Small intestine (tissue), 7 donors: ENCODE measurements at regions not wholly inside any gene's neighbourhood (a gene's known extent, or its start where the extent isn't known, plus 50 kb on each side); places are given as distances from the start of the nearest gene placed in this dataset.
A peak's percentile ranks its signal among the peaks of the same experiment; 100 is the strongest.

ENCODE experiments used
- DNase-seq, 2 donors: peaks; one replicate each; pipeline versions ENCODE4 v3.0.0 to v3.0.0-alpha.2; 2013
- FAIRE-seq: peaks from 2 replicates; lab custom pipeline; 2012; peaks lifted over from hg19 to GRCh38; lab: Jason Lieb, UNC
- H3K27ac ChIP-seq, 3 donors: one replicate each; pipeline ENCODE4 v1.5.1; 2013; ENCODE audit warnings: low read length in 2 of 3, mild to moderate bottlenecking in 2 of 3, control low read depth in 1 of 3, inconsistent platforms in 1 of 3, low read depth in 1 of 3, moderate library complexity in 1 of 3
- H3K27me3 ChIP-seq, 3 donors: one replicate each; pipeline ENCODE4 v1.6.1; 2013; ENCODE audit warnings: low read length in 3 of 3, inconsistent platforms in 1 of 3; ENCODE audit not compliant: control insufficient read depth in 3 of 3, insufficient read depth in 3 of 3
- H3K36me3 ChIP-seq, 3 donors: one replicate each; pipeline ENCODE4 v1.6.1; 2013; ENCODE audit warnings: low read length in 3 of 3, inconsistent platforms in 1 of 3, low read depth in 1 of 3, mild to moderate bottlenecking in 1 of 3, moderate library complexity in 1 of 3; ENCODE audit not compliant: control insufficient read depth in 3 of 3, insufficient read depth in 2 of 3
- H3K4me1 ChIP-seq, 3 donors: one replicate each; pipeline ENCODE4 v1.6.1; 2013; ENCODE audit warnings: low read length in 2 of 3, inconsistent platforms in 1 of 3, low read depth in 1 of 3, mild to moderate bottlenecking in 1 of 3, moderate library complexity in 1 of 3; ENCODE audit not compliant: control insufficient read depth in 3 of 3, insufficient read depth in 2 of 3
- H3K4me3 ChIP-seq, 3 donors: one replicate each; pipeline ENCODE4 v1.5.1; 2013; ENCODE audit warnings: low read length in 3 of 3, control low read depth in 1 of 3, inconsistent platforms in 1 of 3, low read depth in 1 of 3, mild to moderate bottlenecking in 1 of 3, moderate library complexity in 1 of 3
- H3K9me3 ChIP-seq, 2 donors: one replicate each; pipeline ENCODE4 v1.6.1; 2013; ENCODE audit warnings: low read depth in 1 of 2, low read length in 1 of 2; ENCODE audit not compliant: control insufficient read depth in 2 of 2, insufficient read depth in 1 of 2
- WGBS, 3 donors: extraction: QIAGEN DNeasy Blood & Tissue Kit; methylation state at CpG; one replicate each; pipeline ENCODE4 v1.1.7; 2013; 5-methylcytosine and 5-hydroxymethylcytosine counted together
- donor health status: healthy with polysubstance abuse.
- donor health status: control.
- donor health status: control.
- donor health status: Bipolar disorder and iron deficiency.
- donor health status: healthy.

DNA sequence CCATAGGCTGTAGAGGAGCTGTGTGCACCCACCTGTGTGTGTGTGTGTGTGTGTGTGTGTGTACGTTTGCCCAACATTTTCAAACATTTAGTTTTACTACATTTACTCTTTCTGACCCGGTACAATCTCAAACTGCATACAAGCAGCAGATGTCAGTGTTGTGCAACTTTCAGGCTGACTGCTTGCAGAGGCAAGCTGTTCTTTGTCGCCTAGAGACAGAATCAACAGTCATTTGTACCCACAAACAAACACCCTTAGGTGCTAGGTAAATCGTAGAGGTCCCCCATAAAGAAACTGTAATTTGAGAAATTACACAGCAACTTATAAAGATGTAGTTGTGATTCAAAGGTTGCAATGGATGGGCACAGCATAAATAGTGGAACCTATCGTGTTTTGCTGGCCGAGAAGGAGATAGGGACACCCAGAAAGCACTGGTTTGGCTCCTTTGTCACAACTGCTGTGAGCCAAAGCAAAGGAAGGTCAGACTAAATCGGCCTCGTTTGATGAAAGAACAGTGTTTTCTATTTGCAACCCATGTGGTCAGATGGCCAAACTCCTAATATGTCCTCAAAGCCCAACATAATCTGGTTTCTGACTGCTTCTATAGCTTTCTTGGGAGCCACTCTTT lies 478.4 kb downstream of the TOX3 start:
- FAIRE-seq (no peak), DNase-seq (peak; percentile 71 to 76)
- Histone ChIP-seq H3K4me3 (no peak overlapping the region), H3K4me1 (peaks cover 0 to 2% (median 0%) of the 10 kb centered on the region in 3 donors), H3K9me3 (no peaks in the 10 kb centered on the region), H3K36me3 (no peaks in the 10 kb centered on the region), H3K27me3 (no peaks in the 10 kb centered on the region), H3K27ac (no peak overlapping the region)
- 4 to 24% (median 10%) methylated on average over 8 of the region's 8 CpGs for WGBS, 3 donors

GRCh38 chr16:52066962-52067361 lies 480.0 kb downstream of the TOX3 start:
- no peaks in the 10 kb centered on the region for H3K27me3 ChIP-seq
- no peaks in the 10 kb centered on the region for H3K9me3 ChIP-seq
- no peak overlapping the region for H3K4me3 ChIP-seq
- DNase-seq (no peak), FAIRE-seq (no peak)
- 29 to 47% (median 44%) methylated on average over 2 of the region's 2 CpGs for WGBS, 3 donors
- no peak overlapping the region for H3K27ac ChIP-seq
- H3K36me3 ChIP-seq = no peaks in the 10 kb centered on the region
- H3K4me1 ChIP-seq = peaks cover 0 to 2% (median 0%) of the 10 kb centered on the region in 3 donors

DNA sequence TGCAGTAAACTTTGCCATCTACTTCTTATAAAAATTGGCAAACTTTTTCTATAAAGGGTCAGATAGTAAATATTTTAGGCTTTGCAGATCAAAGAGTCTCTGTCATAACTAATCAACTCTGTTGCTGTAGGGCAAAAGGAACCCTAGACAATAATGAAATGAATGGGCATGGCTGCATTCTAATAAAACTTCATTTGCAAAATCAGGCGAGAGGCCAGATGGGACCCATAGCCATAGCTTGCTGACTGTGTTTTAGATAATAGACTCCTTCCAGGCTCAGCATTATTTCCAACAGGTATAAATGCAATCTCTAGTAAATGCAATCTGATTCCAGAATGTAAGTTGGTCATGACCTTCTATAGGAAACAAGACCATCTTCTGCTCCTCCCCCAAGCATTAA lies 490.7 kb downstream of the TOX3 start:
- Histone ChIP-seq H3K4me1 (no peaks in the 10 kb centered on the region), H3K27me3 (no peaks in the 10 kb centered on the region), H3K9me3 (no peaks in the 10 kb centered on the region), H3K4me3 (no peak overlapping the region), H3K27ac (no peak overlapping the region), H3K36me3 (no peaks in the 10 kb centered on the region)
- no peak for FAIRE-seq
- WGBS, 3 donors = 85 to 93% (median 88%) methylated on average over 1 of the region's 1 CpG
- DNase-seq = no peak

- 35 to 44% (median 43%) methylated on average over 2 of the region's 2 CpGs for WGBS, 3 donors
- FAIRE-seq (no peak), DNase-seq (no peak)
- Histone ChIP-seq H3K9me3 (no peaks in the 10 kb centered on the region), H3K4me1 (no peaks in the 10 kb centered on the region), H3K27me3 (no peaks in the 10 kb centered on the region), H3K4me3 (no peak overlapping the region), H3K27ac (no peak overlapping the region), H3K36me3 (no peaks in the 10 kb centered on the region)
These were observed 491.6 kb downstream of the TOX3 start for GRCh38 chr16:52055381-52055780.

DNA sequence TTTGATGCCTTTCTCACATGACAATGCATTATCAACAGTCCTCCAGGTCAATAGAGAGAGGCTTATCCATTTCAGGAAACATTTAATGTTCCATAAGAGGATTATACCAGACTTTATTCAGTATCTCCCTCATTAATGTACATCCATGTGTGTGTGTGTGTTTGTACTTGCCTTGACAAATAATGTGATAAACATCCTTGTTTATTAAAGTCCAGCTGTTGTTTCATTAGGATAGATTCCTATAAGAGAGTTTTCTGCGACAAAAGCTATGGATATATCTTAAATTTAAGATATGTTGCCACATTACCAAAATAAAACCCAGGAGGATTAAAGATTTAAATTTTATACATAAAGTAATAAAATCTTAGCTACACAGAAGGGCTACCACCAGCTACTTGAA lies 492.6 kb downstream of the TOX3 start:
- no peak overlapping the region for H3K4me3 ChIP-seq
- H3K36me3 ChIP-seq = no peaks in the 10 kb centered on the region
- no peaks in the 10 kb centered on the region for H3K4me1 ChIP-seq
- no peak for DNase-seq
- H3K9me3 ChIP-seq = no peaks in the 10 kb centered on the region
- no peak for FAIRE-seq
- H3K27ac ChIP-seq = no peak overlapping the region
- no peaks in the 10 kb centered on the region for H3K27me3 ChIP-seq
- WGBS, 3 donors = 68 to 94% (median 82%) methylated on average over 1 of the region's 1 CpG

GRCh38 chr16:52052818-52053217 lies 494.1 kb downstream of the TOX3 start:
- DNase-seq (no peak), FAIRE-seq (no peak)
- no peaks in the 10 kb centered on the region for H3K36me3 ChIP-seq
- H3K4me1 ChIP-seq = no peaks in the 10 kb centered on the region
- no peak overlapping the region for H3K27ac ChIP-seq
- H3K27me3 ChIP-seq = no peaks in the 10 kb centered on the region
- H3K9me3 ChIP-seq = no peaks in the 10 kb centered on the region
- no peak overlapping the region for H3K4me3 ChIP-seq

DNA sequence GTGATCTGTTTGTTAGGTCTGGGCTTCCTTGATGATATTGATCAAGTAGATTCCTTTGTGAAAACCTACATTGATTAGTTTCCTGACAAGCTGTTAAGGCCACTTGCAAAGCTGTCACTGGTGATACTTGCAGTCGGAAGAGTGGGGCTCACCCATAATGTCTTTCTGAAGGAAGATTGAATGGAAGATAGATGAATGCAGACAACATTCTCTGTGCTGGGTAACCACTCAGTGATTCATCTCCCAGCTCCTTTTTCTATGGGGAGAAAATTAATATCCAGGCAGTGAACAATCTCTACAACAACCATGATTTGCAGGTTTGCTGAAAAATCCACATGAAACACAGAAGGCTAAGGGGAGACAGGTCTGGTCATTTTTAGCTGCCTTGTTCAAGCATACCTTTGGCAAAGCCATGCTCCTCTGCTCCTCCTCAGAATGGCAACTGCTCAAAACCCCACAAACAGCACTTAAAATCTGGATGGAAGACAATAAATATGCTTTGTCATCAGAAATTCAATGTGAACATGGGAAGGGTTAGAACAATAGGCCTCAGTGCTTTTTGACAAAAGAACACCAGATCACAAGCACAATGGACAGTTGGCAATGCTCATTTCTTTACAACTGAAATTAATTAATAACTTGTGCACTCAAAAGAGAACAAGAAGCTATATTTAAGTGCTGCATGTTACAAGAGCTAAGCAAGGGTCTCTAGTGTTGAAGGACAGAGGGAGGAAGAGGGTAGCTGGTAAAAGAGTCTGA lies 495.4 kb downstream of the TOX3 start:
- Histone ChIP-seq H3K4me1 (no peaks in the 10 kb centered on the region), H3K27ac (no peak overlapping the region), H3K27me3 (no peaks in the 10 kb centered on the region), H3K36me3 (no peaks in the 10 kb centered on the region), H3K9me3 (peaks cover 0 to 1% of the 10 kb centered on the region in 2 donors), H3K4me3 (no peak overlapping the region)
- WGBS, 3 donors = 91 to 100% (median 91%) methylated on average over 1 of the region's 1 CpG
- FAIRE-seq = no peak
- no peak for DNase-seq

DNA sequence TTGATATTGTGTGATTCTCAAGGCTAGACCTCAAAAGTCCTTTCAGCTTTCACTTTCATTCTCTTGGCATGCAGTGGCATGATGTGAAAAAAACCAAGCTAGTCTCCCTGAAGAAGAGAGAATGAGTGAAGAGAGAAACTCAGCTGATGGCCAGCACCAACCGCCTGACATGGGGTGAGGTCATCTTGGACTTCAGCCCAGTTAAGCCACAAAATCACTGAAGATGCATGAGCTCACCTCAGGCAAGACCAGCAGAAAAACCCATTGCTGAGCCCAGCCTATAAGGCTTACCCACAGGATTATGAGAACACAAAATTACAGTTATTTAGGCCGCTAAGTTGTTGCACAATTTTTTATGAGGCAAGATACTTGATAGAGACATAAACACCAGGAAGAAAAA lies 496.5 kb downstream of the TOX3 start:
- no peak overlapping the region for H3K4me3 ChIP-seq
- 47 to 61% (median 49%) methylated on average over 2 of the region's 2 CpGs for WGBS, 3 donors
- no peak overlapping the region for H3K27ac ChIP-seq
- no peaks in the 10 kb centered on the region for H3K36me3 ChIP-seq
- FAIRE-seq (no peak), DNase-seq (no peak)
- peaks cover 0 to 6% of the 10 kb centered on the region in 2 donors for H3K9me3 ChIP-seq
- no peaks in the 10 kb centered on the region for H3K4me1 ChIP-seq
- H3K27me3 ChIP-seq = no peaks in the 10 kb centered on the region
